ENCODE measurements at regions not wholly inside any gene's neighbourhood (a gene's known extent, or its start where the extent isn't known, plus 50 kb on each side); places are given as distances from the start of the nearest gene placed in this dataset.

DNA sequence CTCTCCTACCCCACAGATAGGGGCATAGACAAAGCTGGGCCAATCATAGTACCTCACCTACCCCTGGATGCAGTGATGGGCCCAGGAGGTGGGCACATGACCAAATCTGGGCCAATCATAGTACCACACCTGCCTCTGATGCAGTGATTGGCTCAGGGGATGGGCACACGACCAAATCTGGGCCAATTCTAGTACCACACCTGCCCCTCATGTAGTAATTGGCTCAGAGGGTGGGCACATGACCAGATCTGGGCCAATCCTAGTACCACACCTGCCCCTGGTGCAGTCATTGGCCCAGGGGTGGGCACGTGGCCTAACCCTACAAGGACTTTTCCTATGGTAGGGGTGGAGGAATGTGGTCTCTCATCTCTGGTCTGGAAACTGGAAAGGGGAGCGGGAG lies 56.9 kb upstream of the MEF2A start:
- no peak for DNase-seq

DNA sequence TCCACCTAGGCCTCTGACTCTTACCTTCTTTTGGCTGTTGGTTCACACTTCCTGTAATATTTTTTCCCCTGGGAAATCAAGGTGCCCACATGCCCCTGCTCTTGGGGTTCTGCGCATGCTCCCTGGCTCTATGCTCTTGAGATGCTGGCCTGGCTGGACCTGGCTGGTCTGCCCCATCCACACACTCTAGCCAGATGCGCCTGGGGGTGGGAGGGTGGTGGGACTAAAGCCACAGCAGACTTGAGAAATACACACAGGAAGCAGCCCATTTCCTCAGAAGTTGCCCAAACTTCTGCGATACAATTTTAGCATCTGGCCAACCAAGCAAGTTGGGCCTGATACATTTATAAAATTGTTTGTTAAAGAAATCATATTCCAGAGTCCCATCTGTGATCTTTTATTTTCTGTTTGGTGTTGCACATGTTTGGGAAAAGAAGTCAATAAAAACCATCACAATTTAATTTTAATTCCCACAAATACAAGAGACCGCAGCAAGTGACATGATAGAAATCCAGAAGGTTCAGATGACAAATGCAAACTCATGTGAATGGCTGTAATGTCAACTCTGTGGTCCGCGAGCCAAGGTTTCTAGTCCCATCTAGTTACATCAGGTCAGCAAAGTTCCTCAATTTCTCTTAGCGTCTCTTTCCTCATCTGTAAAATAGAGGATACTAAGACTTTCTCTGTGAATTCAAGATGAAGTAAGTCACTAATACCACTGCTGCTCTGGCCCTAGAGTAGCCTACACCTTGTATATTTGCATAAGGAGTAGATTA lies 55.9 kb upstream of the MEF2A start:
- DNase-seq = peak; percentile 81

DNA sequence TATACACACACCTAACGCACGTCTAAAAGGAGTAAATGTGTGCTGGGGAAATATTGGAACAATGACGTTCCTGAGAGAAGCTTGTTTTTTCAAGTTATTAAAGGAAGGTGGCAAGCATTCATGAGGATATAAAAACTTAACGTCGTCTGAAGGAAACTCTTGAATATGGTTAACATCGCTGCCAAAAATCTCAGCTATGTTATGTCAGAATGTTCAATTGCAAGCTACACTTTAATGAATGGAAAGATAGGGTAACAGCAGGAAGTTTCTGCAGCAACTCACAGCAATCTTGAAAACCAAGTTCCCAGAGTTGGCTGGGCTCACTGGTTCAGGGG lies 54.3 kb upstream of the MEF2A start:
- DNase-seq = peak; percentile 92

GRCh38 chr15:99511866-99512661 lies 53.7 kb upstream of the MEF2A start:
- peak; percentile 78 for DNase-seq

- DNase-seq = no peak
Observed at GRCh38 chr15:99514306-99514705, 51.5 kb upstream of the MEF2A start.

All from skin of body (tissue), 1 donor.